RCC 7860 (cell line): ENCODE measurements at regions not wholly inside any gene's neighbourhood (a gene's known extent, or its start where the extent isn't known, plus 50 kb on each side); places are given as distances from the start of the nearest gene placed in this dataset.

Experiments used
- DNase-seq: peaks from one replicate; pipeline ENCODE4 v3.0.0-alpha.2; 2015; ENCODE audit warnings: low spot score
- FAIRE-seq: peaks from 2 replicates; lab custom pipeline; 2012; peaks lifted over from hg19 to GRCh38; lab: Jason Lieb, UNC

GRCh38 chr3:66672830-66673229 is 172.0 kb upstream of the LRIG1 start:
- DNase-seq (no peak), FAIRE-seq (no peak)

- no peak for DNase-seq
Measured at GRCh38 chr3:66673293-66673692, 172.5 kb upstream of the LRIG1 start.

GRCh38 chr3:66675366-66675765 is 174.5 kb upstream of the LRIG1 start:
- DNase-seq (no peak), FAIRE-seq (no peak)

More at GRCh38 chr3:66673293-66673692, 172.5 kb upstream of the LRIG1 start:
- FAIRE-seq, result no peak

GRCh38 chr3:66692042-66692765 is 191.4 kb upstream of the LRIG1 start:
- FAIRE-seq (no peak), DNase-seq (no peak)

- no peak for FAIRE-seq
Measured at GRCh38 chr3:66692766-66693150, 191.9 kb upstream of the LRIG1 start.

GRCh38 chr3:66693461-66694031 is 192.7 kb upstream of the LRIG1 start:
- DNase-seq, result no peak

More at GRCh38 chr3:66692766-66693150, 191.9 kb upstream of the LRIG1 start:
- no peak for DNase-seq

GRCh38 chr3:66702126-66702525 is 201.3 kb upstream of the LRIG1 start:
- FAIRE-seq, result no peak
- no peak for DNase-seq

More at GRCh38 chr3:66693461-66694031, 192.7 kb upstream of the LRIG1 start:
- no peak for FAIRE-seq

GRCh38 chr3:66703501-66703900 is 202.7 kb upstream of the LRIG1 start:
- DNase-seq, result no peak
- no peak for FAIRE-seq

- FAIRE-seq (no peak), DNase-seq (no peak)
Measured at GRCh38 chr3:66705076-66705475, 204.3 kb upstream of the LRIG1 start.

GRCh38 chr3:66706890-66707289 is 206.1 kb upstream of the LRIG1 start:
- FAIRE-seq (no peak), DNase-seq (no peak)

GRCh38 chr3:66709532-66709931 is 208.7 kb upstream of the LRIG1 start:
- FAIRE-seq (no peak), DNase-seq (no peak)

- FAIRE-seq, result no peak
- no peak for DNase-seq
Measured at GRCh38 chr3:66712210-66712609, 211.4 kb upstream of the LRIG1 start.

GRCh38 chr3:66713921-66714320 is 213.1 kb upstream of the LRIG1 start:
- FAIRE-seq (no peak), DNase-seq (no peak)

- DNase-seq (no peak), FAIRE-seq (no peak)
Measured at GRCh38 chr3:66715806-66716205, 215.0 kb upstream of the LRIG1 start.

GRCh38 chr3:66717806-66718205 is 217.0 kb upstream of the LRIG1 start:
- FAIRE-seq, result no peak

GRCh38 chr3:66719796-66720356 is 219.1 kb upstream of the LRIG1 start:
- FAIRE-seq (no peak), DNase-seq (no peak)

More at GRCh38 chr3:66717806-66718205, 217.0 kb upstream of the LRIG1 start:
- DNase-seq, result no peak

GRCh38 chr3:66720508-66720907 is 219.7 kb upstream of the LRIG1 start:
- FAIRE-seq, result no peak
- DNase-seq, result no peak

- DNase-seq (peak; percentile 4), FAIRE-seq (no peak)
Measured at GRCh38 chr3:66722675-66723074, 221.9 kb upstream of the LRIG1 start.

GRCh38 chr3:66723231-66723630 is 222.4 kb upstream of the LRIG1 start:
- DNase-seq (no peak), FAIRE-seq (no peak)

- FAIRE-seq (no peak), DNase-seq (no peak)
Measured at GRCh38 chr3:66729687-66730393, 229.0 kb upstream of the LRIG1 start.

- no peak for DNase-seq
- FAIRE-seq, result no peak
Measured at GRCh38 chr3:66738625-66739365, 238.0 kb upstream of the LRIG1 start.
